Liver (tissue), 8 donors: ENCODE measurements at regions not wholly inside any gene's neighbourhood (a gene's known extent, or its start where the extent isn't known, plus 50 kb on each side); places are given as distances from the start of the nearest gene placed in this dataset.

Experiments
- DNase-seq: peaks from one replicate; pipeline ENCODE4 v3.0.0-alpha.2; 2017; ENCODE audit warnings: low spot score
- H3K27ac ChIP-seq, 2 donors: one replicate each; pipeline ENCODE4 v1.7.0; 2013; ENCODE audit warnings: inconsistent platforms in 2 of 2, low read length in 2 of 2, control low read depth in 1 of 2, low read depth in 1 of 2, mild to moderate bottlenecking in 1 of 2
- H3K27me3 ChIP-seq, 4 donors: one replicate each; pipeline versions ENCODE4 v1.6.1 to v1.7.0; 2013; ENCODE audit warnings: low read length in 3 of 4, inconsistent platforms in 1 of 4, mild to moderate bottlenecking in 1 of 4, moderate library complexity in 1 of 4; ENCODE audit not compliant: control insufficient read depth in 4 of 4, insufficient read depth in 4 of 4
- H3K36me3 ChIP-seq, 4 donors: one replicate each; pipeline versions ENCODE4 v1.6.1 to v1.7.0; 2013; ENCODE audit warnings: low read length in 3 of 4, mild to moderate bottlenecking in 3 of 4, low read depth in 1 of 4, moderate library complexity in 1 of 4; ENCODE audit not compliant: control insufficient read depth in 4 of 4, insufficient read depth in 3 of 4
- H3K4me1 ChIP-seq, 4 donors: one replicate each; pipeline versions ENCODE4 v1.6.1 to v1.7.0; 2013; ENCODE audit warnings: low read length in 3 of 4, mild to moderate bottlenecking in 3 of 4, moderate library complexity in 1 of 4; ENCODE audit not compliant: control insufficient read depth in 4 of 4, insufficient read depth in 4 of 4
- H3K4me3 ChIP-seq, 3 donors: one replicate each; pipeline versions ENCODE4 v1.6.1 to v1.7.0; 2013; ENCODE audit warnings: low read length in 3 of 3, control low read depth in 1 of 3, low read depth in 1 of 3, mild to moderate bottlenecking in 1 of 3
- H3K9ac ChIP-seq, 2 donors: one replicate each; pipeline ENCODE4 v1.7.0; 2013; ENCODE audit warnings: low read length in 2 of 2, mild to moderate bottlenecking in 2 of 2, moderate library complexity in 2 of 2, control low read depth in 1 of 2, low read depth in 1 of 2
- H3K9me3 ChIP-seq, 4 donors: one replicate each; pipeline versions ENCODE4 v1.6.1 to v1.7.0; 2013; ENCODE audit warnings: low read length in 3 of 4; ENCODE audit not compliant: control insufficient read depth in 4 of 4
- CTCF ChIP-seq: fragments of 150-350 bp; IDR thresholded peaks from 2 replicates; pipeline ENCODE4 v1.5.1; 2017; ENCODE audit warnings: improper control_type of control experiment, low read depth, low read length; ENCODE audit not compliant: missing input control
- EGR1 ChIP-seq, 2 donors: IDR thresholded peaks; 2 replicates each; pipeline ENCODE4 v1.6.1; 2016 to 2018; ENCODE audit warnings: antibody characterized with exemption in 2 of 2, low read depth in 2 of 2
- FOXA1 ChIP-seq: IDR thresholded peaks from 2 replicates; pipeline ENCODE4 v1.6.1; 2016; ENCODE audit warnings: antibody characterized with exemption
- FOXA2 ChIP-seq: IDR thresholded peaks from 2 replicates; pipeline ENCODE4 v1.6.1; 2016; ENCODE audit warnings: antibody characterized with exemption
- GABPA ChIP-seq, 2 donors: IDR thresholded peaks in 1 of 2; conservative IDR thresholded peaks in 1 of 2; 2 replicates each; pipeline ENCODE4 v1.6.1; 2016; ENCODE audit warnings: antibody characterized with exemption in 2 of 2, mild to moderate bottlenecking in 1 of 2, moderate library complexity in 1 of 2
- HNF4A ChIP-seq, 2 donors: conservative IDR thresholded peaks; 2 replicates each; pipeline ENCODE4 v1.6.1; 2016; ENCODE audit warnings: antibody characterized with exemption in 2 of 2, mild to moderate bottlenecking in 2 of 2
- HNF4G ChIP-seq: IDR thresholded peaks from 2 replicates; pipeline ENCODE4 v1.6.1; 2016; ENCODE audit warnings: antibody characterized with exemption
- JUND ChIP-seq, 2 donors: IDR thresholded peaks; 2 replicates each; pipeline ENCODE4 v1.6.1; 2016; ENCODE audit warnings: antibody characterized with exemption in 2 of 2
- RAD21 ChIP-seq, 2 donors: IDR thresholded peaks; 2 replicates each; pipeline ENCODE4 v1.6.1; 2016; ENCODE audit warnings: antibody characterized with exemption in 2 of 2, mild to moderate bottlenecking in 2 of 2
- RXRA ChIP-seq, 2 donors: IDR thresholded peaks; 2 replicates each; pipeline ENCODE4 v1.6.1; 2017 to 2018; ENCODE audit warnings: antibody characterized with exemption in 2 of 2, mild to moderate bottlenecking in 1 of 2
- SP1 ChIP-seq: IDR thresholded peaks from 2 replicates; pipeline ENCODE4 v1.6.1; 2018; ENCODE audit warnings: antibody characterized with exemption, mild to moderate bottlenecking
- TAF1 ChIP-seq: conservative IDR thresholded peaks from 2 replicates; pipeline ENCODE4 v1.6.1; 2016; ENCODE audit warnings: antibody characterized with exemption, mild to moderate bottlenecking
- ZBTB33 ChIP-seq: IDR thresholded peaks from 2 replicates; pipeline ENCODE4 v1.6.1; 2016; ENCODE audit warnings: antibody characterized with exemption
- WGBS: extraction: QIAGEN DNeasy Blood & Tissue Kit; methylation state at CpG from one replicate; pipeline ENCODE4 v1.1.7; 2013; 5-methylcytosine and 5-hydroxymethylcytosine counted together
- TF ChIP-seq, protein P1 (sequence below): IDR thresholded peaks from 2 replicates; pipeline ENCODE4 v1.6.1; 2016; ENCODE audit warnings: antibody characterized with exemption
- TF ChIP-seq, protein P2 (sequence below): IDR thresholded peaks from 2 replicates; pipeline ENCODE4 v1.6.1; 2016; ENCODE audit warnings: antibody characterized with exemption
- TF ChIP-seq, protein P3 (sequence below): IDR thresholded peaks from 2 replicates; pipeline ENCODE4 v1.6.1; 2016; ENCODE audit warnings: antibody characterized with exemption, mild to moderate bottlenecking
- donor health status: healthy.
- donor health status: healthy.
- donor health status: healthy.
- donor health status: healthy.
- donor health status: healthy.

GRCh38 chr2:4181062-4181461 is 477.7 kb downstream of the DCDC2C start:
- no peaks in the 10 kb centered on the region for H3K36me3 ChIP-seq
- no peak for DNase-seq
- H3K4me1 ChIP-seq = no peaks in the 10 kb centered on the region
- no peak overlapping the region for H3K27ac ChIP-seq
- no peak overlapping the region for H3K9ac ChIP-seq
- H3K4me3 ChIP-seq = no peak overlapping the region
- WGBS = 71% methylated on average over 1 of the region's 1 CpG
- no peak for TF ChIP-seq FOXA2
- no peak for TF ChIP-seq HNF4G
- TF ChIP-seq, protein P1, sequence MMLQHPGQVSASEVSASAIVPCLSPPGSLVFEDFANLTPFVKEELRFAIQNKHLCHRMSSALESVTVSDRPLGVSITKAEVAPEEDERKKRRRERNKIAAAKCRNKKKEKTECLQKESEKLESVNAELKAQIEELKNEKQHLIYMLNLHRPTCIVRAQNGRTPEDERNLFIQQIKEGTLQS = no peak
- TF ChIP-seq EGR1 (IDR thresholded peaks at IDR 0.05; ENCODE audit: low read depth in 2 of 2) = no peak
- TF ChIP-seq CTCF = no peak
- H3K27me3 ChIP-seq = no peaks in the 10 kb centered on the region
- peaks cover 0 to 4% (median 2%) of the 10 kb centered on the region in 4 donors for H3K9me3 ChIP-seq

DNA sequence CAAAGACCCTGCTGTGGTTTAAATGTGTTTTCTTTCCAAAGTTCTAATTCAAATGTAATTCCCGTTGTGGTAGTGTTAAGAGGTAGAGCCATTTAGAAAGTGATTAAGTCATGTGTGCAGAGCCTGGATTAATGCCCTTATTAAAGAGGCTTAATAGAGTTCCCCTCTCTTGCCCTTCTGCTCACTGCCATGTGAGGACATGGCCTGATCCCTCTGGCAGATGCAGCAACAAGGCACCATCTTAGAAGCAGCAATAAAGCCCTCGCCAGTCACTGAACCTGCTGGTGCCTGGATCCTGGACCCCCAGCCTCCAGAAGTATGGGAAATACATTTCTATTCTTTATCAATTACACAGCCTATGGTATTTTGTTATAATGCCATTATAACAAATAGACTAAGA is 485.2 kb downstream of the DCDC2C start:
- 70% methylated on average over 2 of the region's 2 CpGs for WGBS
- Histone ChIP-seq H3K4me3 (no peak overlapping the region), H3K9ac (no peak overlapping the region), H3K27ac (no peak overlapping the region), H3K27me3 (no peaks in the 10 kb centered on the region), H3K4me1 (no peaks in the 10 kb centered on the region), H3K36me3 (no peaks in the 10 kb centered on the region), H3K9me3 (peaks cover 0 to 5% (median 1%) of the 10 kb centered on the region in 4 donors)
- TF ChIP-seq HNF4G (no peak), CTCF (no peak), TAF1 (no peak), RAD21 (IDR thresholded peaks at IDR 0.05) (no peak), ZBTB33 (no peak), RXRA (IDR thresholded peaks at IDR 0.05) (no peak), JUND (IDR thresholded peaks at IDR 0.05) (no peak), GABPA (IDR thresholded peaks at IDR 0.05 in 1 of 2, conservative IDR thresholded peaks at IDR 0.05 in 1 of 2) (no peak), SP1 (no peak), HNF4A (conservative IDR thresholded peaks at IDR 0.05) (no peak), FOXA1 (no peak)
- TF ChIP-seq, protein P2, sequence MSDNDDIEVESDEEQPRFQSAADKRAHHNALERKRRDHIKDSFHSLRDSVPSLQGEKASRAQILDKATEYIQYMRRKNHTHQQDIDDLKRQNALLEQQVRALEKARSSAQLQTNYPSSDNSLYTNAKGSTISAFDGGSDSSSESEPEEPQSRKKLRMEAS = no peak
- TF ChIP-seq, protein P3, sequence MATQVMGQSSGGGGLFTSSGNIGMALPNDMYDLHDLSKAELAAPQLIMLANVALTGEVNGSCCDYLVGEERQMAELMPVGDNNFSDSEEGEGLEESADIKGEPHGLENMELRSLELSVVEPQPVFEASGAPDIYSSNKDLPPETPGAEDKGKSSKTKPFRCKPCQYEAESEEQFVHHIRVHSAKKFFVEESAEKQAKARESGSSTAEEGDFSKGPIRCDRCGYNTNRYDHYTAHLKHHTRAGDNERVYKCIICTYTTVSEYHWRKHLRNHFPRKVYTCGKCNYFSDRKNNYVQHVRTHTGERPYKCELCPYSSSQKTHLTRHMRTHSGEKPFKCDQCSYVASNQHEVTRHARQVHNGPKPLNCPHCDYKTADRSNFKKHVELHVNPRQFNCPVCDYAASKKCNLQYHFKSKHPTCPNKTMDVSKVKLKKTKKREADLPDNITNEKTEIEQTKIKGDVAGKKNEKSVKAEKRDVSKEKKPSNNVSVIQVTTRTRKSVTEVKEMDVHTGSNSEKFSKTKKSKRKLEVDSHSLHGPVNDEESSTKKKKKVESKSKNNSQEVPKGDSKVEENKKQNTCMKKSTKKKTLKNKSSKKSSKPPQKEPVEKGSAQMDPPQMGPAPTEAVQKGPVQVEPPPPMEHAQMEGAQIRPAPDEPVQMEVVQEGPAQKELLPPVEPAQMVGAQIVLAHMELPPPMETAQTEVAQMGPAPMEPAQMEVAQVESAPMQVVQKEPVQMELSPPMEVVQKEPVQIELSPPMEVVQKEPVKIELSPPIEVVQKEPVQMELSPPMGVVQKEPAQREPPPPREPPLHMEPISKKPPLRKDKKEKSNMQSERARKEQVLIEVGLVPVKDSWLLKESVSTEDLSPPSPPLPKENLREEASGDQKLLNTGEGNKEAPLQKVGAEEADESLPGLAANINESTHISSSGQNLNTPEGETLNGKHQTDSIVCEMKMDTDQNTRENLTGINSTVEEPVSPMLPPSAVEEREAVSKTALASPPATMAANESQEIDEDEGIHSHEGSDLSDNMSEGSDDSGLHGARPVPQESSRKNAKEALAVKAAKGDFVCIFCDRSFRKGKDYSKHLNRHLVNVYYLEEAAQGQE = no peak
- TF ChIP-seq, protein P1 = no peak
- no peak for DNase-seq
